ENCODE measurements at regions not wholly inside any gene's neighbourhood (a gene's known extent, or its start where the extent isn't known, plus 50 kb on each side); places are given as distances from the start of the nearest gene placed in this dataset.

- peaks cover 0 to 12% of the 10 kb centered on the region in 2 experiments for H3K27me3 ChIP-seq (ENCODE audit: control insufficient read depth in 1 of 2, insufficient read depth in 1 of 2, low read length in 2 of 2)
- no peak overlapping the region for H3K23ac ChIP-seq (ENCODE audit: low read length in 2 of 2)
- H3K4me3 ChIP-seq (ENCODE audit: insufficient read depth in 1 of 2, low read depth in 1 of 2, low read length in 2 of 2): no peak overlapping the region
- H4K8ac ChIP-seq (ENCODE audit: low read length): no peak overlapping the region
- H2BK120ac ChIP-seq (ENCODE audit: low read depth, low read length): no peak overlapping the region
- no peak for DNase-seq
- H3K9me3 ChIP-seq (ENCODE audit: control insufficient read depth, low read length): no peaks in the 10 kb centered on the region
- H3K18ac ChIP-seq (ENCODE audit: low read depth in 1 of 2, low read length in 2 of 2): no peak overlapping the region
- no peaks in the 10 kb centered on the region for H3K79me1 ChIP-seq (replicated peaks; ENCODE audit: low read length, poor library complexity, severe bottlenecking)
- no peak overlapping the region for H2BK5ac ChIP-seq (ENCODE audit: low read depth, low read length, poor library complexity, severe bottlenecking)
- no peaks in the 10 kb centered on the region for H3K36me3 ChIP-seq (ENCODE audit: control insufficient read depth in 1 of 2, insufficient read depth in 2 of 2, low read depth in 1 of 2, low read length in 2 of 2)
- no peak overlapping the region for H3K27ac ChIP-seq (ENCODE audit: low read length, poor library complexity, severe bottlenecking)
- no peak overlapping the region for H3K9ac ChIP-seq (ENCODE audit: low read length)
- no peak overlapping the region for H3K14ac ChIP-seq (ENCODE audit: low read length in 2 of 2)
- no peak overlapping the region for H2AK5ac ChIP-seq (ENCODE audit: low read length, severe bottlenecking)
- no peak overlapping the region for H3K4me2 ChIP-seq (ENCODE audit: low read length, poor library complexity, severe bottlenecking)
- no peak overlapping the region for H2BK12ac ChIP-seq (ENCODE audit: low read length in 2 of 2)
- no peak overlapping the region for H4K91ac ChIP-seq (ENCODE audit: low read length)
- no peak overlapping the region for H2BK15ac ChIP-seq (ENCODE audit: low read depth, poor library complexity, severe bottlenecking)
- no peak overlapping the region for H3K4ac ChIP-seq (ENCODE audit: low read depth in 1 of 2, low read length in 2 of 2)
- H3K4me1 ChIP-seq (ENCODE audit: control insufficient read depth, insufficient read depth, low read depth, low read length): peaks cover 14% of the 10 kb centered on the region
- no peak overlapping the region for H2AFZ ChIP-seq (ENCODE audit: low read depth, low read length)
Measured at GRCh38 chr20:22770241-22770800, 185.9 kb upstream of the FOXA2 start.

- H2AFZ ChIP-seq (ENCODE audit: low read depth, low read length): no peak overlapping the region
- no peak overlapping the region for H3K9ac ChIP-seq (ENCODE audit: low read length)
- no peaks in the 10 kb centered on the region for H3K36me3 ChIP-seq (ENCODE audit: control insufficient read depth in 1 of 2, insufficient read depth in 2 of 2, low read depth in 1 of 2, low read length in 2 of 2)
- no peak overlapping the region for H2BK120ac ChIP-seq (ENCODE audit: low read depth, low read length)
- H3K27ac ChIP-seq (ENCODE audit: low read length, poor library complexity, severe bottlenecking): no peak overlapping the region
- no peak overlapping the region for H3K4me3 ChIP-seq (ENCODE audit: insufficient read depth in 1 of 2, low read depth in 1 of 2, low read length in 2 of 2)
- H3K14ac ChIP-seq (ENCODE audit: low read length in 2 of 2): no peak overlapping the region
- no peak overlapping the region for H4K91ac ChIP-seq (ENCODE audit: low read length)
- H3K79me1 ChIP-seq (replicated peaks; ENCODE audit: low read length, poor library complexity, severe bottlenecking): no peaks in the 10 kb centered on the region
- H4K8ac ChIP-seq (ENCODE audit: low read length): no peak overlapping the region
- H3K4me1 ChIP-seq (ENCODE audit: control insufficient read depth, insufficient read depth, low read depth, low read length): peaks cover 14% of the 10 kb centered on the region
- no peak overlapping the region for H3K4ac ChIP-seq (ENCODE audit: low read depth in 1 of 2, low read length in 2 of 2)
- H3K23ac ChIP-seq (ENCODE audit: low read length in 2 of 2): no peak overlapping the region
- H3K18ac ChIP-seq (ENCODE audit: low read depth in 1 of 2, low read length in 2 of 2): no peak overlapping the region
- H2BK12ac ChIP-seq (ENCODE audit: low read length in 2 of 2): no peak overlapping the region
- WGBS: 82% methylated on average over 5 of the region's 5 CpGs
- H2AK5ac ChIP-seq (ENCODE audit: low read length, severe bottlenecking): peak overlapping the region; percentile 66
- H2BK5ac ChIP-seq (ENCODE audit: low read depth, low read length, poor library complexity, severe bottlenecking): no peak overlapping the region
- DNase-seq: no peak
- H3K9me3 ChIP-seq (ENCODE audit: control insufficient read depth, low read length): no peaks in the 10 kb centered on the region
- H3K27me3 ChIP-seq (ENCODE audit: control insufficient read depth in 1 of 2, insufficient read depth in 1 of 2, low read length in 2 of 2): peaks cover 0 to 5% of the 10 kb centered on the region in 2 experiments
- no peak overlapping the region for H3K4me2 ChIP-seq (ENCODE audit: low read length, poor library complexity, severe bottlenecking)
- H2BK15ac ChIP-seq (ENCODE audit: low read depth, poor library complexity, severe bottlenecking): no peak overlapping the region
Measured at GRCh38 chr20:22771706-22772105, 187.3 kb upstream of the FOXA2 start.

- DNase-seq: no peak
- H2BK15ac ChIP-seq (ENCODE audit: low read depth, poor library complexity, severe bottlenecking): no peak overlapping the region
- no peaks in the 10 kb centered on the region for H3K9me3 ChIP-seq (ENCODE audit: control insufficient read depth, low read length)
- H3K18ac ChIP-seq (ENCODE audit: low read depth in 1 of 2, low read length in 2 of 2): no peak overlapping the region
- H3K14ac ChIP-seq (ENCODE audit: low read length in 2 of 2): no peak overlapping the region
- no peak overlapping the region for H3K23ac ChIP-seq (ENCODE audit: low read length in 2 of 2)
- H3K36me3 ChIP-seq (ENCODE audit: control insufficient read depth in 1 of 2, insufficient read depth in 2 of 2, low read depth in 1 of 2, low read length in 2 of 2): no peaks in the 10 kb centered on the region
- WGBS: 87% methylated on average over 3 of the region's 3 CpGs
- no peak overlapping the region for H3K27ac ChIP-seq (ENCODE audit: low read length, poor library complexity, severe bottlenecking)
- H2BK12ac ChIP-seq (ENCODE audit: low read length in 2 of 2): no peak overlapping the region
- no peak overlapping the region for H2AK5ac ChIP-seq (ENCODE audit: low read length, severe bottlenecking)
- peaks cover 14% of the 10 kb centered on the region for H3K4me1 ChIP-seq (ENCODE audit: control insufficient read depth, insufficient read depth, low read depth, low read length)
- no peak overlapping the region for H2AFZ ChIP-seq (ENCODE audit: low read depth, low read length)
- H4K8ac ChIP-seq (ENCODE audit: low read length): no peak overlapping the region
- H4K91ac ChIP-seq (ENCODE audit: low read length): no peak overlapping the region
- no peak overlapping the region for H3K9ac ChIP-seq (ENCODE audit: low read length)
- H3K4ac ChIP-seq (ENCODE audit: low read depth in 1 of 2, low read length in 2 of 2): no peak overlapping the region
- no peak overlapping the region for H2BK5ac ChIP-seq (ENCODE audit: low read depth, low read length, poor library complexity, severe bottlenecking)
- no peaks in the 10 kb centered on the region for H3K27me3 ChIP-seq (ENCODE audit: control insufficient read depth in 1 of 2, insufficient read depth in 1 of 2, low read length in 2 of 2)
- no peak overlapping the region for H2BK120ac ChIP-seq (ENCODE audit: low read depth, low read length)
- no peak overlapping the region for H3K4me2 ChIP-seq (ENCODE audit: low read length, poor library complexity, severe bottlenecking)
- no peak overlapping the region for H3K4me3 ChIP-seq (ENCODE audit: insufficient read depth in 1 of 2, low read depth in 1 of 2, low read length in 2 of 2)
- H3K79me1 ChIP-seq (replicated peaks; ENCODE audit: low read length, poor library complexity, severe bottlenecking): no peaks in the 10 kb centered on the region
Measured at GRCh38 chr20:22773344-22773743, 189.0 kb upstream of the FOXA2 start.

- Histone ChIP-seq H3K4me1 (ENCODE audit: control insufficient read depth, insufficient read depth, low read depth, low read length) (peaks cover 14% of the 10 kb centered on the region), H3K4me3 (ENCODE audit: insufficient read depth in 1 of 2, low read depth in 1 of 2, low read length in 2 of 2) (no peak overlapping the region), H3K9me3 (ENCODE audit: control insufficient read depth, low read length) (no peaks in the 10 kb centered on the region), H4K8ac (ENCODE audit: low read length) (no peak overlapping the region), H3K27me3 (ENCODE audit: control insufficient read depth in 1 of 2, insufficient read depth in 1 of 2, low read length in 2 of 2) (peaks cover 0 to 4% of the 10 kb centered on the region in 2 experiments), H3K4ac (ENCODE audit: low read depth in 1 of 2, low read length in 2 of 2) (no peak overlapping the region), H2BK12ac (ENCODE audit: low read length in 2 of 2) (no peak overlapping the region), H2AFZ (ENCODE audit: low read depth, low read length) (no peak overlapping the region), H3K14ac (ENCODE audit: low read length in 2 of 2) (no peak overlapping the region), H4K91ac (ENCODE audit: low read length) (no peak overlapping the region), H3K79me1 (replicated peaks; ENCODE audit: low read length, poor library complexity, severe bottlenecking) (no peaks in the 10 kb centered on the region), H2BK5ac (ENCODE audit: low read depth, low read length, poor library complexity, severe bottlenecking) (no peak overlapping the region), H3K4me2 (ENCODE audit: low read length, poor library complexity, severe bottlenecking) (no peak overlapping the region), H2AK5ac (ENCODE audit: low read length, severe bottlenecking) (no peak overlapping the region), H3K9ac (ENCODE audit: low read length) (no peak overlapping the region), H3K18ac (ENCODE audit: low read depth in 1 of 2, low read length in 2 of 2) (no peak overlapping the region), H2BK120ac (ENCODE audit: low read depth, low read length) (no peak overlapping the region), H3K36me3 (ENCODE audit: control insufficient read depth in 1 of 2, insufficient read depth in 2 of 2, low read depth in 1 of 2, low read length in 2 of 2) (no peaks in the 10 kb centered on the region), H3K23ac (ENCODE audit: low read length in 2 of 2) (no peak overlapping the region), H2BK15ac (ENCODE audit: low read depth, poor library complexity, severe bottlenecking) (no peak overlapping the region), H3K27ac (ENCODE audit: low read length, poor library complexity, severe bottlenecking) (peak overlapping the region; percentile 27)
- DNase-seq: no peak
- WGBS: no CpG with 5 or more reads among the region's 1 CpG
Measured at GRCh38 chr20:22775256-22775655, 190.9 kb upstream of the FOXA2 start.

Measured in mesenchymal stem cell (in vitro differentiated cells and primary cell).